ENCODE measurements at regions not wholly inside any gene's neighbourhood (a gene's known extent, or its start where the extent isn't known, plus 50 kb on each side); places are given as distances from the start of the nearest gene placed in this dataset.

- Histone ChIP-seq H3K36me3 (no peaks in the 10 kb centered on the region), H3K27me3 (no peaks in the 10 kb centered on the region), H3K9me3 (peaks cover 0 to 9% (median 2%) of the 10 kb centered on the region in 4 donors), H3K27ac (peak overlapping the region in 2 of 4 donors; percentile 66 to 68), H3K4me1 (peaks cover 29 to 53% (median 43%) of the 10 kb centered on the region in 4 donors), H3K4me3 (no peak overlapping the region)
- DNase-seq: no peak
- 93 to 100% methylated on average over 2 of the region's 2 CpGs for WGBS, 2 donors
- no peak for ATAC-seq (ENCODE audit: low FRiP score in 2 of 2)
- TF ChIP-seq POLR2AphosphoS5 (IDR thresholded peaks at IDR 0.05) (no peak), EP300 (IDR thresholded peaks at IDR 0.05) (no peak), POLR2A (IDR thresholded peaks at IDR 0.05) (no peak), CTCF (IDR thresholded peaks at IDR 0.05) (no peak)
These were observed 54.2 kb upstream of the EPS8L3 start for GRCh38 chr1:109817881-109818270.

- DNase-seq (no peak), ATAC-seq (ENCODE audit: low FRiP score in 2 of 2) (no peak)
- TF ChIP-seq POLR2A (IDR thresholded peaks at IDR 0.05) (no peak), EP300 (IDR thresholded peaks at IDR 0.05) (no peak), POLR2AphosphoS5 (IDR thresholded peaks at IDR 0.05) (no peak)
- no peaks in the 10 kb centered on the region for H3K27me3 ChIP-seq
- H3K27ac ChIP-seq: peak overlapping the region in 1 of 4 donors; percentile 73
- H3K4me1 ChIP-seq: peaks cover 21 to 45% (median 35%) of the 10 kb centered on the region in 4 donors
- H3K36me3 ChIP-seq: no peaks in the 10 kb centered on the region
- no peak overlapping the region for H3K4me3 ChIP-seq
- WGBS, 2 donors: 86 to 95% methylated on average over 2 to 4 of the region's 4 CpGs
- H3K9me3 ChIP-seq: peaks cover 0 to 9% (median 2%) of the 10 kb centered on the region in 4 donors
These were observed 53.3 kb upstream of the EPS8L3 start for GRCh38 chr1:109816975-109817535.

- 49 to 62% methylated on average over 4 of the region's 4 CpGs for WGBS, 2 donors
- H3K9me3 ChIP-seq: peaks cover 0 to 9% (median 2%) of the 10 kb centered on the region in 4 donors
- peaks cover 13 to 37% (median 30%) of the 10 kb centered on the region in 4 donors for H3K4me1 ChIP-seq
- DNase-seq (peak; percentile 17 to 65), ATAC-seq (ENCODE audit: low FRiP score in 2 of 2) (peak; percentile 45 to 57)
- H3K27ac ChIP-seq: peak overlapping the region; percentile 21 to 73 (median 48)
- H3K4me3 ChIP-seq: no peak overlapping the region
- no peaks in the 10 kb centered on the region for H3K27me3 ChIP-seq
- no peak for TF ChIP-seq POLR2A (IDR thresholded peaks at IDR 0.05)
- peak in 1 of 4 donors; percentile 58 for TF ChIP-seq EP300 (IDR thresholded peaks at IDR 0.05)
- peak in 1 of 2 donors; percentile 35 for TF ChIP-seq POLR2AphosphoS5 (IDR thresholded peaks at IDR 0.05)
- no peak for TF ChIP-seq CTCF (IDR thresholded peaks at IDR 0.05)
- H3K36me3 ChIP-seq: no peaks in the 10 kb centered on the region
These were observed 52.6 kb upstream of the EPS8L3 start for GRCh38 chr1:109816175-109816811.

- 53 to 68% methylated on average over 3 of the region's 3 CpGs for WGBS, 2 donors
- ATAC-seq (ENCODE audit: low FRiP score in 2 of 2): no peak
- Histone ChIP-seq H3K4me3 (no peak overlapping the region), H3K27me3 (no peaks in the 10 kb centered on the region), H3K36me3 (no peaks in the 10 kb centered on the region), H3K27ac (peak overlapping the region in 3 of 4 donors; percentile 21 to 73 (median 61)), H3K9me3 (peaks cover 0 to 9% (median 2%) of the 10 kb centered on the region in 4 donors), H3K4me1 (peaks cover 13 to 35% (median 28%) of the 10 kb centered on the region in 4 donors)
- TF ChIP-seq POLR2AphosphoS5 (IDR thresholded peaks at IDR 0.05) (no peak), EP300 (IDR thresholded peaks at IDR 0.05) (no peak), POLR2A (IDR thresholded peaks at IDR 0.05) (no peak), CTCF (IDR thresholded peaks at IDR 0.05) (no peak)
- DNase-seq: no peak
These were observed 52.1 kb upstream of the EPS8L3 start for GRCh38 chr1:109815809-109816174.

- TF ChIP-seq POLR2AphosphoS5 (IDR thresholded peaks at IDR 0.05): no peak
- no peak for TF ChIP-seq POLR2A (IDR thresholded peaks at IDR 0.05)
- TF ChIP-seq EP300 (IDR thresholded peaks at IDR 0.05): no peak
- TF ChIP-seq CTCF (IDR thresholded peaks at IDR 0.05): no peak
- peaks cover 13 to 35% (median 25%) of the 10 kb centered on the region in 4 donors for H3K4me1 ChIP-seq
- H3K4me3 ChIP-seq: no peak overlapping the region
- no peak for ATAC-seq (ENCODE audit: low FRiP score in 2 of 2)
- WGBS, 2 donors: 81 to 85% methylated on average over 8 of the region's 8 CpGs
- peaks cover 0 to 9% (median 2%) of the 10 kb centered on the region in 4 donors for H3K9me3 ChIP-seq
- no peaks in the 10 kb centered on the region for H3K36me3 ChIP-seq
- H3K27me3 ChIP-seq: no peaks in the 10 kb centered on the region
- no peak overlapping the region for H3K27ac ChIP-seq
- no peak for DNase-seq
These were observed 51.5 kb upstream of the EPS8L3 start for GRCh38 chr1:109814993-109815786.

All from upper lobe of left lung (tissue), 6 donors.